ENCODE measurements at regions not wholly inside any gene's neighbourhood (a gene's known extent, or its start where the extent isn't known, plus 50 kb on each side); places are given as distances from the start of the nearest gene placed in this dataset.
"Not testable (repeated sequence)": the region's sequence is repeated elsewhere in the genome, so short reads cannot be mapped to it uniquely, and the experiment has no call there.

- DNase-seq (ENCODE audit: low spot score): no peak
Measured at GRCh38 chr4:103996064-103996463, 276.3 kb upstream of the TACR3 start.

GRCh38 chr4:103994059-103994458 is 274.3 kb upstream of the TACR3 start:
- DNase-seq (ENCODE audit: low spot score): no peak

- no peak for DNase-seq (ENCODE audit: low spot score)
Measured at GRCh38 chr4:103982454-103982853, 262.7 kb upstream of the TACR3 start.

- DNase-seq (ENCODE audit: low spot score): no peak
Measured at GRCh38 chr4:103948244-103949018, 228.6 kb upstream of the TACR3 start.

GRCh38 chr4:103947617-103948016 is 227.8 kb upstream of the TACR3 start:
- DNase-seq (ENCODE audit: low spot score): no peak

GRCh38 chr4:103946621-103947268 is 227.0 kb upstream of the TACR3 start:
- DNase-seq (ENCODE audit: low spot score): not testable (repeated sequence)

GRCh38 chr4:103938488-103938887 is 218.7 kb upstream of the TACR3 start:
- no peak for DNase-seq (ENCODE audit: low spot score)

- DNase-seq (ENCODE audit: low spot score): no peak
Measured at GRCh38 chr4:103936653-103937145, 216.9 kb upstream of the TACR3 start.

- peak; percentile 52 for DNase-seq (ENCODE audit: low spot score)
Measured at GRCh38 chr4:103934178-103934789, 214.5 kb upstream of the TACR3 start.

- DNase-seq (ENCODE audit: low spot score): no peak
Measured at GRCh38 chr4:103928370-103928769, 208.6 kb upstream of the TACR3 start.

- no peak for DNase-seq (ENCODE audit: low spot score)
Measured at GRCh38 chr4:103923551-103923950, 203.8 kb upstream of the TACR3 start.

GRCh38 chr4:103918214-103918613 is 198.4 kb upstream of the TACR3 start:
- no peak for DNase-seq (ENCODE audit: low spot score)

GRCh38 chr4:103915224-103915869 is 195.6 kb upstream of the TACR3 start:
- peak; percentile 23 for DNase-seq (ENCODE audit: low spot score)

- DNase-seq (ENCODE audit: low spot score): no peak
Measured at GRCh38 chr4:103907414-103907813, 187.6 kb upstream of the TACR3 start.

GRCh38 chr4:103904123-103904522 is 184.3 kb upstream of the TACR3 start:
- no peak for DNase-seq (ENCODE audit: low spot score)

- no peak for DNase-seq (ENCODE audit: low spot score)
Measured at GRCh38 chr4:103902730-103903129, 182.9 kb upstream of the TACR3 start.

GRCh38 chr4:103895876-103896465 is 176.2 kb upstream of the TACR3 start:
- DNase-seq (ENCODE audit: low spot score): no peak

GRCh38 chr4:103892586-103892985 is 172.8 kb upstream of the TACR3 start:
- DNase-seq (ENCODE audit: low spot score): no peak

- no peak for DNase-seq (ENCODE audit: low spot score)
Measured at GRCh38 chr4:103887191-103887590, 167.4 kb upstream of the TACR3 start.

- no peak for DNase-seq (ENCODE audit: low spot score)
Measured at GRCh38 chr4:103885152-103885551, 165.4 kb upstream of the TACR3 start.

GRCh38 chr4:103867311-103867710 is 147.5 kb upstream of the TACR3 start:
- no peak for DNase-seq (ENCODE audit: low spot score)

GRCh38 chr4:103853627-103854026 is 133.8 kb upstream of the TACR3 start:
- no peak for DNase-seq (ENCODE audit: low spot score)

Measured in kidney tubule cell (primary cell).